ENCODE measurements at regions not wholly inside any gene's neighbourhood (a gene's known extent, or its start where the extent isn't known, plus 50 kb on each side); places are given as distances from the start of the nearest gene placed in this dataset.

GRCh38 chr18:71846716-71847115 is 697.4 kb downstream of the CBLN2 start:
- H3K27ac ChIP-seq: no peak overlapping the region
- H3K4me3 ChIP-seq: no peak overlapping the region
- no peak for ATAC-seq
- CTCF ChIA-PET: no interaction called here
- FAIRE-seq: no peak
- H3K4me1 ChIP-seq: no peaks in the 10 kb centered on the region
- 4% methylated on average over 2 of the region's 2 CpGs for WGBS (ENCODE audit: missing lambda C conversion rate)
- TF ChIP-seq RAD21 (conservative IDR thresholded peaks at IDR 0.05 in 1 of 2, IDR thresholded peaks at IDR 0.05 in 1 of 2) (no peak), TFCP2L1 (CRISPR knock-in tag; IDR thresholded peaks at IDR 0.05) (no peak), KDM1A (IDR thresholded peaks at IDR 0.05; ENCODE audit: low read depth) (no peak), RARB (CRISPR knock-in tag; IDR thresholded peaks at IDR 0.05) (no peak), CHD2 (IDR thresholded peaks at IDR 0.05; ENCODE audit: low read length, partially characterized antibody) (no peak), CBX2 (IDR thresholded peaks at IDR 0.05; ENCODE audit: borderline replicate concordance, low read depth) (no peak), PHF8 (IDR thresholded peaks at IDR 0.05; ENCODE audit: borderline replicate concordance, low read depth) (no peak), EP300 (IDR thresholded peaks at IDR 0.05) (no peak), CBX8 (IDR thresholded peaks at IDR 0.05) (no peak), REST (IDR thresholded peaks at IDR 0.05) (no peak), JUNB (IDR thresholded peaks at IDR 0.05) (no peak), ATOH8 (CRISPR knock-in tag; IDR thresholded peaks at IDR 0.05; ENCODE audit: low read depth) (no peak), MAX (IDR thresholded peaks at IDR 0.05) (no peak)
- H3K9me3 ChIP-seq: no peaks in the 10 kb centered on the region
- no peak overlapping the region for H3K4me2 ChIP-seq
- no peak for DNase-seq (ENCODE audit: low read depth in 1 of 2, low spot score in 1 of 2)
- POLR2A ChIA-PET: no interaction called here

- no peak for TF ChIP-seq HMGXB4 (CRISPR knock-in tag; IDR thresholded peaks at IDR 0.05; ENCODE audit: borderline replicate concordance)
- TF ChIP-seq CHD2 (IDR thresholded peaks at IDR 0.05; ENCODE audit: low read length, partially characterized antibody): no peak
- TF ChIP-seq ZSCAN20 (CRISPR knock-in tag; IDR thresholded peaks at IDR 0.05): no peak
- TF ChIP-seq BCL3 (IDR thresholded peaks at IDR 0.05): no peak
- TF ChIP-seq SREBF2 (IDR thresholded peaks at IDR 0.05): no peak
- no peak for TF ChIP-seq NR3C1 (IDR thresholded peaks at IDR 0.05)
- TF ChIP-seq FOSL2 (IDR thresholded peaks at IDR 0.05): no peak
- no peak for TF ChIP-seq FOSL2 (CRISPR knock-in tag; IDR thresholded peaks at IDR 0.05)
- no peak for TF ChIP-seq KDM5A (IDR thresholded peaks at IDR 0.05)
- TF ChIP-seq TP53 (CRISPR knock-in tag; IDR thresholded peaks at IDR 0.05): no peak
- no peak for TF ChIP-seq NPAS2 (CRISPR knock-in tag; IDR thresholded peaks at IDR 0.05; ENCODE audit: borderline replicate concordance)
- no peak for TF ChIP-seq POLR2AphosphoS2 (conservative IDR thresholded peaks at IDR 0.05; ENCODE audit: low read length)
- no peak for TF ChIP-seq ATOH8 (CRISPR knock-in tag; IDR thresholded peaks at IDR 0.05; ENCODE audit: low read depth)
- TF ChIP-seq FOSB (CRISPR knock-in tag; IDR thresholded peaks at IDR 0.05): no peak
- ChIA-PET CTCF (no interaction called here), POLR2A (no interaction called here)
- Histone ChIP-seq H3K4me3 (no peak overlapping the region), H3K9me3 (no peaks in the 10 kb centered on the region), H3K27ac (no peak overlapping the region), H3K4me2 (no peak overlapping the region), H3K4me1 (no peaks in the 10 kb centered on the region)
- FAIRE-seq (no peak), DNase-seq (ENCODE audit: low read depth in 1 of 2, low spot score in 1 of 2) (no peak), ATAC-seq (no peak)
- 24% methylated on average over 5 of the region's 5 CpGs for WGBS (ENCODE audit: missing lambda C conversion rate)
These were observed 699.3 kb downstream of the CBLN2 start for GRCh38 chr18:71844814-71845213.
